B cell (primary cell): ENCODE measurements at regions not wholly inside any gene's neighbourhood (a gene's known extent, or its start where the extent isn't known, plus 50 kb on each side); places are given as distances from the start of the nearest gene placed in this dataset.

Experiments
- ATAC-seq: fragments of 200-7000 bp; cut with Tn5 transposase; one replicate; pipeline ENCODE4 v1.10.0; 2021; ENCODE audit warnings: low read depth, mild to moderate bottlenecking, moderate number of reproducible peaks, moderate library complexity
- CTCF ChIA-PET: fragments of 350-600 bp; sonication (Branson Sonifier 250); formaldehyde crosslinking; loops from one replicate; lab custom pipeline; 2021; ENCODE audit warnings: antibody characterized with exemption, inconsistent platforms; lab: Charles Lee
- POLR2A ChIA-PET: fragments of 350-600 bp; sonication (Branson Sonifier 250); formaldehyde crosslinking; loops from one replicate; lab custom pipeline; 2021; ENCODE audit warnings: antibody characterized with exemption; lab: Charles Lee
- DNase-seq: peaks from one replicate; pipeline ENCODE4 v3.0.0; 2013
- H2AFZ ChIP-seq: 2 replicates; pipeline ENCODE4 v1.6.1; 2012; ENCODE audit warnings: mild to moderate bottlenecking, low read depth, low read length; ENCODE audit not compliant: insufficient read depth, poor library complexity, severe bottlenecking
- H3K27ac ChIP-seq, 2 donors: 1 replicate in 1 of 2; 2 replicates in 1 of 2; pipeline ENCODE4 v1.5.1; 2012 to 2013; ENCODE audit warnings: low read length in 2 of 2, mild to moderate bottlenecking in 2 of 2, moderate library complexity in 1 of 2
- H3K27me3 ChIP-seq, 4 experiments: fragments of 200-600 bp in 1 of 4; sonication (generic) in 1 of 4; replicated peaks in 1 of 4; 1 replicate in 2 of 4; 2 replicates in 2 of 4; pipeline versions ENCODE4 v1.6.1 to v1.7.0; 2013 to 2016; ENCODE audit warnings: low read length in 3 of 4, mild to moderate bottlenecking in 2 of 4, mixed read lengths in 1 of 4, moderate library complexity in 1 of 4; ENCODE audit not compliant: insufficient read depth in 4 of 4, control insufficient read depth in 3 of 4; ENCODE audit errors: control extremely low read depth in 1 of 4
- H3K36me3 ChIP-seq, 2 experiments: replicated peaks in 1 of 2; 1 replicate in 1 of 2; 2 replicates in 1 of 2; pipeline versions ENCODE4 v1.6.1 to v1.7.1; 2013; ENCODE audit warnings: low read length in 1 of 2; ENCODE audit not compliant: insufficient read depth in 2 of 2, control insufficient read depth in 1 of 2; ENCODE audit errors: control extremely low read depth in 1 of 2, extremely low read depth in 1 of 2
- H3K4me1 ChIP-seq, 2 donors: fragments of 200-600 bp in 1 of 2; sonication (generic) in 1 of 2; 1 replicate in 1 of 2; 2 replicates in 1 of 2; pipeline versions ENCODE4 v1.5.1 to v1.6.1; 2013 to 2017; ENCODE audit warnings: low read length in 2 of 2; ENCODE audit not compliant: control insufficient read depth in 2 of 2, insufficient read depth in 2 of 2
- H3K4me2 ChIP-seq: replicated peaks from 2 replicates; pipeline ENCODE3; 2012; ENCODE audit warnings: mild to moderate bottlenecking, low read depth, low read length; ENCODE audit not compliant: poor library complexity, severe bottlenecking
- H3K4me3 ChIP-seq, 5 experiments: fragments of 200-600 bp in 1 of 5; sonication (generic) in 1 of 5; 1 replicate in 3 of 5; 2 replicates in 2 of 5; pipeline versions ENCODE4 v1.5.1 to v1.7.0; 2011 to 2016; ENCODE audit warnings: low read length in 4 of 5, mild to moderate bottlenecking in 4 of 5, low read depth in 2 of 5, control low read depth in 1 of 5, moderate library complexity in 1 of 5; ENCODE audit not compliant: insufficient read depth in 1 of 5; ENCODE audit errors: control extremely low read depth in 1 of 5, extremely low read depth in 1 of 5
- H3K79me2 ChIP-seq: fragments of 200-600 bp; sonication (generic); one replicate; pipeline ENCODE4 v1.6.0; 2016; ENCODE audit warnings: low read length; ENCODE audit not compliant: control insufficient read depth, insufficient read depth
- H3K9ac ChIP-seq: fragments of 200-600 bp; sonication (generic); 2 replicates; pipeline ENCODE4 v1.6.1; 2017; ENCODE audit warnings: mild to moderate bottlenecking, low read length, moderate library complexity
- H3K9me3 ChIP-seq, 3 donors: one replicate each; pipeline versions ENCODE4 v1.6.1 to v1.7.1; 2013; ENCODE audit warnings: low read length in 2 of 3; ENCODE audit not compliant: control insufficient read depth in 2 of 3, insufficient read depth in 1 of 3; ENCODE audit errors: control extremely low read depth in 1 of 3
- H4K20me1 ChIP-seq: 2 replicates; pipeline ENCODE4 v1.6.0; 2012; ENCODE audit warnings: mild to moderate bottlenecking, low read length; ENCODE audit not compliant: insufficient read depth, control insufficient read depth, poor library complexity, severe bottlenecking
- H3K27ac Mint-ChIP-seq: one replicate; pipeline ENCODE4 v1.8.0; 2021; ENCODE audit warnings: mixed read lengths
- H3K27me3 Mint-ChIP-seq: one replicate; pipeline ENCODE4 v1.8.0; 2021; ENCODE audit warnings: mixed read lengths
- H3K4me1 Mint-ChIP-seq: one replicate; pipeline ENCODE4 v1.8.0; 2021; ENCODE audit warnings: mixed read lengths
- H3K4me3 Mint-ChIP-seq: one replicate; pipeline ENCODE4 v1.8.0; 2021; ENCODE audit warnings: mixed read lengths
- H3K9me3 Mint-ChIP-seq: one replicate; pipeline ENCODE4 v1.8.0; 2022; ENCODE audit warnings: mixed read lengths; ENCODE audit not compliant: insufficient read depth
- CTCF ChIP-seq: fragments of 200-600 bp; IDR thresholded peaks from one replicate; pipeline ENCODE4 v1.8.0; 2022; ENCODE audit warnings: antibody characterized with exemption, mild to moderate bottlenecking
- EZH2 ChIP-seq: IDR thresholded peaks from 2 replicates; pipeline ENCODE4 v1.6.1; 2012; ENCODE audit warnings: borderline replicate concordance, low read depth, mild to moderate bottlenecking, moderate library complexity, low read length; ENCODE audit not compliant: insufficient read depth, poor library complexity, severe bottlenecking
- WGBS: methylation state at CpG from one replicate; pipeline ENCODE4 v1.1.5; 2013; ENCODE audit warnings: missing lambda C conversion rate; ENCODE audit not compliant: insufficient coverage; 5-methylcytosine and 5-hydroxymethylcytosine counted together
- intact Hi-C: fragments of 100-400 bp; cut with micrococcal nuclease; formaldehyde crosslinking; loops from one replicate; pipeline ENCODE4 v1.10.0; 2022

DNA sequence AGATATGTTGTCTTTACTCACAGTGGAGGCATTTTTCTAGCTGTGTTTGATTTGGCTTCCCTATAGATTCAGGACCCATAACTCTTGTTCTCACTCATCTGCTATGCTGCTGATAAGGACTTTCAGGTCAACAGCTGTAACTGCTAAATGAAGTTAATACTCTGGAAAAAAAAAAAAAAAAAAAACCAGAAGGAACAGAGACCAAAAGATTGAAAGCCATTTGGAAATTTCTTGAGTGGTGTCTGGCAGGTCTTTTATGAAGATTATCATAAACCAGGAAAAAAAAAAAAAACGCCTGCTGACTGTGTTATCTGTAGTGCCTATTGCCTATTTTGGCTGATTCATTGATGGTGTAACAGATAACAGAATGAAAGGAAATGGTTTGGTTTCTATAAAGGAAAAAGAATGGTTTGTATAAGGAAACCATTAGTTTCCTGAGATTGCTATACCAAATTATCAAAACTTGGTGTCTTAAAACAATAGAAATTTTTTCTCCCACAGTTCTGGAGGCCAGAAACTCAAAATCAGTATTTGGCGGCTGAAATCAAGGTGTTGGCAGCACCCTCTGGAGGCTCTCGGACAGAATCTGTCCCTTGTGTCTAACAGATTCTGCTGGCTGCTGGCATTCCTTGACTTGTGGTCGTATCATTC, 60.5 kb upstream of the BET1 start:
- ChIA-PET POLR2A (interaction anchor here (0.7 kb wide), 1 partner anchor 152 kb away, joined by 6 read pairs; no protein-coding TSS in a partner anchor), CTCF (interaction anchor here (0.7 to 2.3 kb wide), 11 partner anchors 8 to 263 kb away, joined by 3 to 14 read pairs (median 4); no protein-coding TSS in a partner anchor)
- Histone ChIP-seq H3K27ac (no peak overlapping the region), H3K27me3 (no peaks in the 10 kb centered on the region), H3K4me3 (no peak overlapping the region), H4K20me1 (no peaks in the 10 kb centered on the region), H3K4me2 (no peak overlapping the region), H3K9me3 (no peaks in the 10 kb centered on the region), H3K9ac (no peak overlapping the region), H2AFZ (no peak overlapping the region), H3K4me1 (peaks cover 27 to 30% of the 10 kb centered on the region in 2 donors), H3K36me3 (no peaks in the 10 kb centered on the region), H3K79me2 (no peaks in the 10 kb centered on the region)
- no peak for TF ChIP-seq CTCF
- TF ChIP-seq EZH2: no peak
- peak; percentile 29 for DNase-seq
- Mint-ChIP-seq H3K4me1 (peaks cover 40% of the 10 kb centered on the region), H3K9me3 (no peaks in the 10 kb centered on the region), H3K4me3 (no peak overlapping the region), H3K27ac (no peak overlapping the region), H3K27me3 (no peaks in the 10 kb centered on the region)
- no peak for ATAC-seq
- 14% methylated on average over 3 of the region's 4 CpGs for WGBS
- intact Hi-C loops: loop anchor here (5.0 kb wide), 1 partner anchor 62 kb away; the partner anchor contains the start of gene BET1

GRCh38 chr7:94067047-94067446, 62.9 kb upstream of the BET1 start:
- Mint-ChIP-seq H3K4me3 (no peak overlapping the region), H3K9me3 (no peaks in the 10 kb centered on the region), H3K27me3 (no peaks in the 10 kb centered on the region), H3K27ac (no peak overlapping the region), H3K4me1 (peaks cover 37% of the 10 kb centered on the region)
- ChIA-PET POLR2A (no interaction called here), CTCF (interaction anchor here (1.4 to 2.1 kb wide), 3 partner anchors 11 to 166 kb away, joined by 5 to 8 read pairs (median 6); no protein-coding TSS in a partner anchor)
- Histone ChIP-seq H3K9ac (no peak overlapping the region), H3K9me3 (no peaks in the 10 kb centered on the region), H3K79me2 (no peaks in the 10 kb centered on the region), H3K27ac (no peak overlapping the region), H3K36me3 (no peaks in the 10 kb centered on the region), H3K4me2 (no peak overlapping the region), H4K20me1 (no peaks in the 10 kb centered on the region), H3K27me3 (no peaks in the 10 kb centered on the region), H3K4me3 (no peak overlapping the region), H3K4me1 (peaks cover 28 to 32% of the 10 kb centered on the region in 2 donors), H2AFZ (no peak overlapping the region)
- ATAC-seq: no peak
- WGBS: no CpG with 5 or more reads among the region's 1 CpG
- TF ChIP-seq CTCF (no peak), EZH2 (no peak)
- no peak for DNase-seq
- intact Hi-C loops: loop anchor here (5.0 kb wide), 1 partner anchor 65 kb away; the partner anchor contains the start of gene BET1
